Uterus (tissue), 2 donors: ENCODE measurements at regions not wholly inside any gene's neighbourhood (a gene's known extent, or its start where the extent isn't known, plus 50 kb on each side); places are given as distances from the start of the nearest gene placed in this dataset.

Source experiments
- POLR2A ChIP-seq, 2 donors: fragments of 450-650 bp; IDR thresholded peaks; one replicate each; pipeline ENCODE4 v1.6.1; 2016; ENCODE audit warnings: antibody characterized with exemption in 2 of 2, mild to moderate bottlenecking in 1 of 2, moderate library complexity in 1 of 2
- TF ChIP-seq, protein P1 (sequence below), 4 experiments: fragments of 200-600 bp in 2 of 4; fragments of 450-650 bp in 2 of 4; sonication (generic) in 2 of 4; IDR thresholded peaks; one replicate each; pipeline ENCODE4 v1.5.1; 2016 to 2019; ENCODE audit warnings: antibody characterized with exemption in 4 of 4, mild to moderate bottlenecking in 2 of 4, moderate library complexity in 1 of 4

DNA sequence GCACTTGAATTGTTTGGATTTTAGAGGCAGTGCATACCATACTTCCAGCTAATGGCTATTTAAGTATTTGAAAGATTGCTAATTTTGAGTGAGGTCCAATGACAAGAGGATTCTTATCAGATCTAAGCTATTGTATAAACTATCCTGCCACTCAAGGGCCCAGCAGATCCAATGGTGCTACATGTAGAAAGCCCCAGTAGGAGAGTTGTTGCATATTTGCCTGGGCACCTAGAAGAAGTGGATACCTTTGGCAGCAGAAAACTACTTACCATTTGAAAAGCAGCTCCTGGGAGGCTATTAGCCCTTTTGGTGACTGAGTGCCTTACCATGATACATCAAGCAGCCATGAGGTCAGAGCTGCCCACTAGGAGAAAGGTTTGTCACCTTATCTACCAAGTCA, 447.3 kb downstream of the C4orf33 start:
- TF ChIP-seq, protein P1, sequence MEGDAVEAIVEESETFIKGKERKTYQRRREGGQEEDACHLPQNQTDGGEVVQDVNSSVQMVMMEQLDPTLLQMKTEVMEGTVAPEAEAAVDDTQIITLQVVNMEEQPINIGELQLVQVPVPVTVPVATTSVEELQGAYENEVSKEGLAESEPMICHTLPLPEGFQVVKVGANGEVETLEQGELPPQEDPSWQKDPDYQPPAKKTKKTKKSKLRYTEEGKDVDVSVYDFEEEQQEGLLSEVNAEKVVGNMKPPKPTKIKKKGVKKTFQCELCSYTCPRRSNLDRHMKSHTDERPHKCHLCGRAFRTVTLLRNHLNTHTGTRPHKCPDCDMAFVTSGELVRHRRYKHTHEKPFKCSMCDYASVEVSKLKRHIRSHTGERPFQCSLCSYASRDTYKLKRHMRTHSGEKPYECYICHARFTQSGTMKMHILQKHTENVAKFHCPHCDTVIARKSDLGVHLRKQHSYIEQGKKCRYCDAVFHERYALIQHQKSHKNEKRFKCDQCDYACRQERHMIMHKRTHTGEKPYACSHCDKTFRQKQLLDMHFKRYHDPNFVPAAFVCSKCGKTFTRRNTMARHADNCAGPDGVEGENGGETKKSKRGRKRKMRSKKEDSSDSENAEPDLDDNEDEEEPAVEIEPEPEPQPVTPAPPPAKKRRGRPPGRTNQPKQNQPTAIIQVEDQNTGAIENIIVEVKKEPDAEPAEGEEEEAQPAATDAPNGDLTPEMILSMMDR (IDR thresholded peaks at IDR 0.05): no peak
- TF ChIP-seq POLR2A (IDR thresholded peaks at IDR 0.05): no peak
